ENCODE measurements at regions not wholly inside any gene's neighbourhood (a gene's known extent, or its start where the extent isn't known, plus 50 kb on each side); places are given as distances from the start of the nearest gene placed in this dataset.
A peak's percentile ranks its signal among the peaks of the same experiment; 100 is the strongest.

GRCh38 chr7:46565253-46566096 is 644.4 kb upstream of the IGFBP3 start:
- no peak overlapping the region for H3K27ac ChIP-seq
- no peaks in the 10 kb centered on the region for H3K9me3 ChIP-seq
- H3K4me3 ChIP-seq, result no peak overlapping the region
- intact Hi-C loops (cut with DNase I; ENCODE audit: low total_unique reads), result no loop called here
- no peaks in the 10 kb centered on the region for H3K4me1 ChIP-seq
- H3K27me3 ChIP-seq, result no peaks in the 10 kb centered on the region
- TF ChIP-seq CTCF (IDR thresholded peaks at IDR 0.05) (no peak), POLR2A (IDR thresholded peaks at IDR 0.05) (no peak)
- no peak for DNase-seq
- H3K36me3 ChIP-seq, result no peaks in the 10 kb centered on the region

- peak in 1 of 2 donors; percentile 58 for DNase-seq
- Histone ChIP-seq H3K9me3 (no peaks in the 10 kb centered on the region), H3K4me1 (peaks cover 0 to 19% of the 10 kb centered on the region in 2 donors), H3K27me3 (no peaks in the 10 kb centered on the region), H3K4me3 (no peak overlapping the region), H3K36me3 (no peaks in the 10 kb centered on the region), H3K27ac (peak overlapping the region; percentile 68 to 75)
- intact Hi-C loops (cut with DNase I; ENCODE audit: low total_unique reads), result no loop called here
- TF ChIP-seq POLR2A (IDR thresholded peaks at IDR 0.05) (no peak), CTCF (IDR thresholded peaks at IDR 0.05) (no peak)
Observed at GRCh38 chr7:46559194-46559832, 638.2 kb upstream of the IGFBP3 start.

GRCh38 chr7:46558482-46559193 is 637.6 kb upstream of the IGFBP3 start:
- no peaks in the 10 kb centered on the region for H3K9me3 ChIP-seq
- no peaks in the 10 kb centered on the region for H3K27me3 ChIP-seq
- no peak overlapping the region for H3K4me3 ChIP-seq
- DNase-seq, result peak in 1 of 2 donors; percentile 39
- intact Hi-C loops (cut with DNase I; ENCODE audit: low total_unique reads), result no loop called here
- no peaks in the 10 kb centered on the region for H3K36me3 ChIP-seq
- no peak for TF ChIP-seq POLR2A (IDR thresholded peaks at IDR 0.05)
- TF ChIP-seq CTCF (IDR thresholded peaks at IDR 0.05), result no peak
- peak overlapping the region; percentile 68 to 75 for H3K27ac ChIP-seq
- H3K4me1 ChIP-seq, result peaks cover 0 to 19% of the 10 kb centered on the region in 2 donors

GRCh38 chr7:46557781-46558180 is 636.7 kb upstream of the IGFBP3 start:
- H3K27ac ChIP-seq, result peak overlapping the region; percentile 68 to 75
- no peaks in the 10 kb centered on the region for H3K36me3 ChIP-seq
- intact Hi-C loops (cut with DNase I; ENCODE audit: low total_unique reads), result no loop called here
- H3K27me3 ChIP-seq, result no peaks in the 10 kb centered on the region
- no peak for TF ChIP-seq POLR2A (IDR thresholded peaks at IDR 0.05)
- no peak for TF ChIP-seq CTCF (IDR thresholded peaks at IDR 0.05)
- DNase-seq, result no peak
- no peak overlapping the region for H3K4me3 ChIP-seq
- H3K4me1 ChIP-seq, result peaks cover 0 to 19% of the 10 kb centered on the region in 2 donors
- no peaks in the 10 kb centered on the region for H3K9me3 ChIP-seq
